Activated naive CD8-positive, alpha-beta T cell treated with anti-CD3 and anti-CD28 coated beads, Interleukin-2, amount 50 U/mL, for 16 hours (primary cell): ENCODE measurements at regions not wholly inside any gene's neighbourhood (a gene's known extent, or its start where the extent isn't known, plus 50 kb on each side); places are given as distances from the start of the nearest gene placed in this dataset.
"Not testable (repeated sequence)": the region's sequence is repeated elsewhere in the genome, so short reads cannot be mapped to it uniquely, and the experiment has no call there.

Source experiments
- DNase-seq: peaks from one replicate; pipeline ENCODE4 v3.0.0-alpha.2; 2020; ENCODE audit warnings: low read depth, low spot score

DNA sequence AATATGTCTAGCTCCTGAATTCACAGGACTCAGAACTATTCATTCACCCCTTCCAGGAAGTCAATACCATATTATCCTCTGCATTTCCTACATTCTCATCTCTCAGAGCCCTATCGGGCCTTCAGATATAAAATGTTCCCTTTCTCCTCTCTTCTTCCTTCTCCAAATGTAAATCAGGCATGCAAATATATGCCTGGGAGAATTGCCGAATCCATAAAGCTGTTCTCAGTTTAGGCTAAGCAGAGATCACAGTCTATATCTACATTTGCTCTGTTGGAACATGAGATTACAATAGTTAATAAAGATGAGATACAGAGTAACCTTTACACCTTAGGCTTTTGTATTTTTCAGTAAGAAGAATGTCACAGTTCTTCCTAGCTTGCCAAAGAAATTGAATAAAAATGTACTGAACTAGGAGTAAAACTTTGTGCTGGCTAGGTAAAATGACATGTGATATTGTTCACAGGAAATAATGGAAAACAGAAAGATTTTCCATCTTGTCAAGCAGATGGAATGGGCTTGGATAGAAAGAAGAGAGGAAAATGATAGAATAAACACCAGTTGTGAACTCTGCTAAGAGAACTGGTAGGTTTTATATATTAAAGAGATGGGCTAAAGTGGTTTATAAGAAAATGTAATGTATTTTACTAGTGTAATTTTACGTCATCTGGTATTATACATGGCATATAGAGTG, 161.5 kb downstream of the NRIP1 start:
- DNase-seq, result no peak

DNA sequence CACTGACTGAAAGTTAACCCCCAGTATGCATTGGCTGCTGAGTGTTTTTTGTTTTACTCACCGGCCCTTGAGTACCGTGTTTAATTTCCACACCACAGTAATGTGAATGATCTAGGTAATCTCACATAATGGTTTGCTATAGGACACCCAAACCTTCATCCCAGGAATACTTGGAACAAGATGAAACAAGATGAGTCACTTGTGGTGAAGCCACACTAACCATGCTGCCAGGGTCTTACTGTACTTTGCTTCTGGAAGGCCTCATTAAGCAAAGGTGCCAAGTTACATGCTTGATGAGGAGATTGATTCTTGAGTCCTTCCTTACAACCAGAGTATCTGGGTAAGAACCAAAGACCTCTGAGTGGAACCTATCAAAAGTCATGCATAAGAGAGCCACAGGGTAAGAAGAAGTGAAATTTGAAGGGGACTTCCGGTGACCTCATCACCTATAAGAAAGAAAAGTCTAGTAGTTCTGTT, 163.3 kb downstream of the NRIP1 start:
- DNase-seq, result no peak

DNA sequence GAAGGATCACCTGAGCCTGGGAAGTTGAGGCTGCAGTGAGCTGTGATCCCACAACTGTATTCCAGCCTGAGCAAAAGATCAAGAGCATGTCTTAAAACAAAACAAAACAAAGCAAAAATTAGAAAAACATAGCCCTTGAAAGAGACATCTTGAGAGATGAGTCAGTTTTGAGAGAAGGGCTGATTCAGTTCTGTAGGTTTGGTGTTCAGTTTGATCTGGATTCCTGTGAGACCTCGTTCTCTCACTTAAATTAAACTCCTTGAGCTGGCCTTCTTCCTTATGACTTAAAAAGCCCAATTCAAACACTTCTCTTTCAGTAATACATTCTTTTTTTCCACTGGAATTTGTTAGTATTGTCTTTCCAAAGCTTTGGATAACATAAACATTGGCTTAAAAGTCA, 164.2 kb downstream of the NRIP1 start:
- no peak for DNase-seq

DNA sequence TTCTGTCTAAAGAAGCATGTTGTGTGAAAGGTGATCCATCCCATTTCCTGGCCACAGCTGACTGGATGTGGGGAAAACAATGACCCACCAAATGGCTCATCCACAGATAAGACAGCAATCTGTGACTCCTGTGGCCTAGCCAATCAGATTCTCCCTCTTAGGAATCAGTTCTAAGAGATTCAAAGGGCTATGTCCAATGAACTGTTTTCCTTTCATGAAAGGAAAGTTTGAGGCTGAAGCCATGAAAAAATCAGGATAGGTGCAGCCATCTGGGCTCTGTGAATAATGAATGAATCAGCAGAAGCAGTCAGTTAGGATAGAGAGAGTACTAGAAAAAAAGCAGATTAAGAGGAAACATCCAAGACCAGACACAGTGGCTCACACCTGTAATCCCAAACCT, 164.7 kb downstream of the NRIP1 start:
- DNase-seq, result no peak

DNA sequence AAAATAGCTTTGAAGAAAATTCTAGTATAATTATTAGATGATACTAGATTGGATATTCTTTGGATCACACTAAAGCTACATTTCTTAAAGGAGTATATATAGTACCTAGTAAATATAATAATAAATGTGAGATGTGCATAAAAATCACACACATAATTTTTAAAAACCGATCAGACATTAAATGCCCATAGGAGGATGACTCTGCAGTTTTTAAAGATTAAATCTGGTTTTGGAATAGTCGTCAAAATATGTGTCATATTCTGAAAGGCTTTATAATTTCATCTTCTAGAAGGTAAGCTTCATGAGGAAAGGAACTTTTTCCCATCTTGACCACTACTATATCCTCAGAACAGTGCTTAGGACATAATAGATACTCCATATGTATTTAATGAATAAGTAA, 169.0 kb downstream of the NRIP1 start:
- DNase-seq, result no peak

DNA sequence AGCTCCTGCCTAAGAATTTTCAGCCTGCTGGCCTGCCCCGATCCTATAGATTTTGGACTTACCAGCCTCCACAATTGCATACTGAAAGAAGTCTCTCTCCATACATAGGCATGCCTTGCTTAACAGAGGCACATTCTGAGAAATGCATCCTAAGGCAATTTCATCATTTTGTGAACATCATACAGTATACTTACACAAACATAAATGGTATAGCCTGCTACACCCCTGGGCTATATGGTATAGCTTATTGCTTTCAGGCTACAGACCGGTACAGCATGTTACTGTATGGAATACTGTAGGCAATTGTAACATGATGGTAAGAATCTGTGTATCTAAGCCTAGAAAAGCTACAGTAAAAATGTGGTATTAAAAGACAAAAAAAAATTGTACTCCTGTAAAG, 174.7 kb downstream of the NRIP1 start:
- no peak for DNase-seq

DNA sequence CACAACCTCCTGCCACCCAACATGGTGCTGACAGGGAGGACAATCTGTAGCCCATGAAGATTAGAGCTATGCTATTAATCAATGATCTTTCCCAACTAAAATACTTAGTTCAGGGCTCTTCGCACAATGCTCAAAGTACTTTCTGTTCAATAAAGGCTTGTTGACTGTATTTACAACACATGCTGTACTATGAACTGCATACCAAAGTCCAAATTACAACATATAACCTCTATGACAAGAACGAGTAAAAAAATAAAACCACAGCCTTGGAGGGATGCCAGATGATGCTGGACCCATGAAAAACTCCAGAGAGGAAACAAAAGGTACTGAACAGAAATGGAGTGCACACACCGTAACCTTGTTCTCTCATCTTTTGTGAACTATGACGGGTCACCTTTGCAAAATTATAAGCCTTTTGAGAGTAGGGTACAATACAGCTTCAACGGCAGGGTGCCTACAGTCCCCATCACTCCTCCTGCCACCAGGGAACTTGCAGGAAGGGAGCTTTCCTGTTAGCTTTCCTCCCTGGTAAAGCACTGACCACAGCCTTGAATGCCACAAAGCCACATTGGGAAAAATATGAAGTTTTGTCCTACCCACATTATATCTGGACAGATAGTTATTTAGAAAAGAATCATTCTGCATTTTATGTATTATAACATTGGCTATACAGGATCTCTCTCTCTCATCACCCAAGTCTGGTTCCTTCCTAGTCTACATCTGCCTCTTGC, 175.6 kb downstream of the NRIP1 start:
- no peak for DNase-seq

DNA sequence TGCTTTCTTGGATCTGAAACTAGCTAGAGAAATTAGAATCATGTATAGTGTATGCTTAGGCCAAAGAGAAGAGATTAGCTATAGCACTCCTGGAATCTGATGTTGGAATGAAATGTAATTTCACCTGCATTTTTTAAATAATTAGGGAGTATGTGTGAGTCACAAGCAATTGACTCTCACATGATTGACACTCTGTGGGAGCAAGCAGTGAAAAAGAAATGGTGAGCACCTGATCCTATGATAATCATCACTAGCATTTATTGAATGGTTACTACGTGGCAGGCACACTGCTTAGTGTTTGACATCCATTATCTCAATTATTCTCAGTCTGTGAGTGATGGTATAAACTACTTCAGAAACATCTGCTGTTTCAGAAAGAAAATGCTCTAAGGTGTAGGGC, 176.6 kb downstream of the NRIP1 start:
- DNase-seq, result no peak

DNA sequence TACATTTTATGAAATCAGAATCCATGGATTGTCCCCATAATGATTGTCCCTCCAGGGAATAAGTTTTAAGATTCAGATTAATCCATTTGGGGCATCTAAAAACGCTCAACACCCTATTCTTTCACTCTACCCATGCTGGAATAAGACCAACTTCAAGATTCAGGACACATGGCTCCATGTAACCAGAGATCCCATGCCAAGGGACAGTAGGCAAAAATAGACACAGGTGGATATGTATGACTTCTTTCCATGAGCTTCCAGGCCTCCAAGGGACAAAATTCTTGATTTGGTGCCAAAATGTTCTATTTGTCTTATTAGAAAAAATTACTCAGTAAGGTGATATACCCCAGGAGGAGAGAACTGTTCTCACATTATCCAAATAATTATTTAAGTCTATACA, 178.8 kb downstream of the NRIP1 start:
- DNase-seq, result no peak

DNA sequence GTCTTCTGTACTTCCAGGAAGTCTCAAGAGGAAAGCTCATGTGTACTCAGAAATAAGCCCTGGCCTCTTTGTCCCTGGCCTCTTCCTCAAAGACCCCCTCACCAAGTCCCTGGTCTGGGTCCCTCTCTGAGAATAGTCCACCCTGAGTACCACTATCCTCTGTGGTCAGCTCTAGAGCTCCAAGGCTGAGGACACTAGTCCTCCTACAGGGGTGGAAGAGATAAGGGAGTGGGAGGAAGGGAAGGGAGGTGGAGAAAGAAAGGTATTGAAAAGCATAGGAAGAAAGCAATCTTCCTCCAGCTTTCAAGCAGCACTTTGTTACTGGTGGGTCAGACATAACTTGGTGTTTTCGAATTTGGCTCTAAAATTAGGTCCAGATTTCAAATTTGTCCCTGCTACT, 181.4 kb downstream of the NRIP1 start:
- no peak for DNase-seq

DNA sequence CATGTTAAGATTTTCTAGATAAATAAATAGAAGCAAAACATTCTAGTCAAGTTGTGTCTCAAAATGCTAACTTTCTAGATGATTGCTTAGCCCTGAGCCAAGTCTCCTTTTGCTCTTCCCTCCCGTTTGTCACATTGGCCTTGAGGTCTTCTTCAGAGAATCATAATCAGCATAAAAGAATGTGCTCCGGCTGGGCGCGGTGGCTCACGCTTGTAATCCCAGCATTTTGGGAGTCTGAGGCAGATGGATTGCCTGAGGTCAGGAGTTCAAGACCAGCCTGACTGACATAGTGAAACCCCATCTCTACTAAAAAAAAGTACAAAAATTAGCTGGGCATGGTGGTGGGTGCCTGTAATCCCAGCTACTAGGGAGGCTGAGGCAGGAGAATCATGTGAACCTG, 182.3 kb downstream of the NRIP1 start:
- not testable (repeated sequence) for DNase-seq

DNA sequence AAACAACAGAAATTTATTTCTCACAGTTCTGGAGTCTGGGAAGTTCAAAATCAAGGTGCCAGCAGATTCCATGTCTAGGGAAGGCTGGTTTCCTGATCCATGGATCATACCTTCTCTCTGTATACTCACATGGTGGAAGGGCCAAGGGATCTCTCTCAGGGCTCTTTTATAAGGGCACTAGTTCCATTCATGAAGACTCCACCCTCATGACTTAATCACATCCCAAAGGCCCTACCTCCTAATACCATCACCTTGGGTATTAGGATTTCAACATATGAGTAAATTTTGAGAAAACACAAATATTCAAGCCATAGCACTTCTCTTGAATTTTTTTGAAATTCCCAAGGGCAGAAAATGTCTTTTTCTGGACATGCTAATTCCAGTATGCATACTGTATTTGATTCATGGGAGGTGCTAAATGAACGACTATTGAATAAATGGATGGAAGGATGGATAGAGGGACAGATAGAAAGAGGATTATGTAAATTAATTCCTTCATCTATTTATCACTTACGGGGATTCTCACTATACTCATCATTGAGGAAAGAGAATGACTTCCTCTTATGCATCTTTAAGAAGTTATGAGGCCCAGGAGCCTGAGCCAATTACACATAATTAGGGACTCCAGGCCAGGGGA, 182.8 kb downstream of the NRIP1 start:
- DNase-seq, result no peak

DNA sequence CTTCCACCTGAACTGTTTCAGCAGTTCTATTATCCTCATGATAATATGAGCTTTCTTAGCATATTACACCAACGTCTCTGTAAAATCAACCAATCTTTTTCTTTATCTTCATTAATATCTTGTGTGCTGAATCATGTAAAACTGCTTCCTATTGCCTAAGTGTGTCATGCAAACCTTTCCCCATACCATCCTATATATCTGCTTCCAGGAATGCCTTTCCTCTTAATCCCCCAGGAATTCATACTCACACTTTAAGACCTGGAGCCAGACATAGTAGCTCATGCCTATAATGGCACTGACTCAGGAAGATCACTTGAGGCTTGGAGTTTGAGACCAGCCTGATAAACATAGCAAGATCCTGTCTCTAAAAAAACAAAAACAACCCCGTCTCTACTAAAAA, 183.9 kb downstream of the NRIP1 start:
- no peak for DNase-seq

DNA sequence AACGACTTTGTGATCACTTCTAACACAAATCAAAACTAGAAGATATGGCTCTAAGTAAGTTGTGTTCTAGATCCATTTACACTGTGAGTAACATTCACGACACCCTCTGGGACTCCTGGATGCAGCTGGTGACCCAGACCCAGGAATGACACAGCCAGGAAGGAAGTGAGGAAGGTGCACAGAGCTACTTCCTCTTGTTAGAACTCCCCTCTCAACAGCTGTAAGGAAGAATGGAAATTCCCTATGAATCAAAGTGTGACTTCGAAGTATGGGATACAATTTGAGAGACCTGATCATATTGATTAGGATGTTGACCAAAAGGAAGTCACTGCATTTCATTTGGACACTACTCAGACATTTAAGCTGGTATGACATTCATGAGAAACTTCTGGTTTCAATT, 185.3 kb downstream of the NRIP1 start:
- DNase-seq, result no peak

DNA sequence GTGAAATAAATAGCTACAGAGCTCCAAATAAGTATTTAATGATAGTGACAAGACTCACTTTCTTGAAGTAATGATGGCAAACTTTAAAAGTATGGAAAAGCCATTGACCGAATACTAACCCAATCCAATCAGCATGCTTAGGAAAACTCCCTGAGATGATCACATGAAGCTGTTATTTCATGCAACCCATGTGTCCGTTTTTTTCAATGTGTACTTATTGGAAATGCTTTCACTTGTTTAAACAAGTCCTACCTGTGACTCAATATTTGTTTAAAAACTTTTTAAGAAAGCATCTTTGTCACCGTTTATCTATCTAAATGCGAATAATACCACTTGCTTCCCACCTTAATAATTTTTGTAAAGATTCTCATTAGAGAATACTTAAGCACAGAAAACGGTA, 185.8 kb downstream of the NRIP1 start:
- no peak for DNase-seq

DNA sequence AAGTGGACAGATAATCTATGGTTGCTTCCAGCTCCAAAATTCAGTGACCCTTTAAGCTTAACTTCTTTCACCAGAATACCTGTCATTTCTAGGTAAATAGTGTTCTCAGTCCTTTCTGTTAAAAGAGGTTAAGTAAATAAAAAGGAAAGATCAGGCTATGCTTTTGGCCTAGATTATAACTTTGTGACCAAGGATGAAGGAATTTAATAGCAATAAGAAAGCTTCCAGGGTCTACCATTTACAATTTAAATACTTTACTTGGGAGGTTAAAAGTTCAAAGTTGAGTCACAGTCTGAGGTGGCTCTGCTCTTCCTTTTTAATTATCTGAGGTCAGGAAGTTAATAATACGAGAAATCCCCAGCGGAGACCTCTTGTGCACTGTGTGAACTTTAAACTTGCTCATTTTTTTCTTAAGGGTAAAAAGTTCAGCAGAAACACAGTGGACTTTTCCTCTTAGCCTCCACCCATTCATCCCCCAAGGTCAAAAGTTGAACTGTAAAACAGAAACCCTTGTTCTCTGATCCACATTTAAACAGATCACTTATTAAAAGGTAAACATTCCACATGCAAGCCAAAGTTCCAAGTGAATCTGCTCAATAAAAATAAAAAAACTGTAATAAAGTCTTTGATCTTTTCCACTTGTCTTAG, 187.1 kb downstream of the NRIP1 start:
- no peak for DNase-seq

DNA sequence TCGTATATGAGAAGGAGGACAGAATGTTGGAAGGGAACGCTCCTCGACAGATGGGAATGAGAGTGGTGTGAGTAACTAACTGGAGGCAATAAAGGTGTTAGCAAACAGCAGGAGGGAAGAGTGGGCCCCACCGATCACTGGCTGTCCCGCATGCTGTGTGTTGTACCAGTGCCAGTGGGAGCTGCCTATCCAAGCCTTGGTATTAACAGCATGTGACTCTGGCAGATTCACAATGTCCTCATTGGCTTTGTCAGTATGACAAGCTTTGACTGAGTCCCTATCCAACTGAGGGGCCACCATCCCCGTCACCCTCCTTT, 188.3 kb downstream of the NRIP1 start:
- no peak for DNase-seq

DNA sequence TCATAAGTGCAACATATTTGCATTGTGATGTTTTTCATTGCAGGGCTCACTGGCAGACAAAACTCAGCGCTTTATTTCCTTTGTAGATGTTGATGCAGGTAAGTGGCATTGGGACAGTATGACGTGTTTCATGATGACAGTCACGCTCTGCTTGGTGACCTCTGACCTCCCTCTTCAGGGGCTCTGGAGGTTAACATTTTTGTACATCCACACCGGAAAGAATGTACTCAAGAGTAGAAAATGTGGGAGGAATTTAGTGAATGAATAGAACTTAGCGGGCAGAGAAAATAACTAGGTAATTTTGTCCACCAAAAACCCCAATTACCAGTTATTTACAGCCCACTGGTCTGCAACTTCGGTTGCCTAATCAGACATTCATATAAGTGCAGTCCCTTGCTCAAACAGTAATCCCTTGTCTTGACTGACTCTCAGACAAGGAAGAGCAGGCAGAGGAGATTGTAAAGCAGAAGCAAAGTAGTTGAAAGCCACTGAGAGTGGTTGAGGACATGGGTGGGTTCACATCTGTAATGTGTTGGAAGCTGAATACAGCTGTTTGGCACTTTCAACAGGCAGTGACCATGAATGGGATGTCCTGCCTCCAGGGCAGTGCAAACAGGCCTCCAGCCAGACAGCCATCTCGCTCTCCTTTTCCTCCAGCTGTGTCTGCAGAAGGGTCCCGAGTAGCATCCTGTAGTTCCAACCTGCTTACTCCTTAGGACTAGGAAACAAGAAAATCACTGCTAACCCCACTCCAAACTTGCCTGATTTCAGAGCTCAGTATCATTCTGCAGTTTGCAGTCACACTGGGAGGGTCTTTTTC, 188.9 kb downstream of the NRIP1 start:
- no peak for DNase-seq

DNA sequence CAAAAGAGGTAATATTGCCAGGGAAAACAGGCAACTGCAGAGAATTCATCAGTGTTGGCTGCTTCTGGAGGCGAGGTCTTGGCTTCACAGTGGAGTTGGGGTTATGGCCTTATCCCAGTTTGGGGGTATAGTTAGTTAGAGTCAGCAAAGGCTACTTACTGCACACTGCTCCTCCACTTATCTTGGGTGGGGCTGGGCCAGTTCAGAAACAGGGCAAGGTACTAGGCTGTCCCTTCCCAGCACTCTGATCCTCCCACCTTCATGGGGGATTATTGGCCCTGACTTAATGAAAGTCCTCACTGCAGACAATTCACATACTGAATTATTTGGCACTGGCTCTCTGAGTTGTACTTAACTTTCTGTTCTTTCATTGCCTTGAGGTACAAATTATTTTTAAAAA, 189.6 kb downstream of the NRIP1 start:
- DNase-seq, result no peak

DNA sequence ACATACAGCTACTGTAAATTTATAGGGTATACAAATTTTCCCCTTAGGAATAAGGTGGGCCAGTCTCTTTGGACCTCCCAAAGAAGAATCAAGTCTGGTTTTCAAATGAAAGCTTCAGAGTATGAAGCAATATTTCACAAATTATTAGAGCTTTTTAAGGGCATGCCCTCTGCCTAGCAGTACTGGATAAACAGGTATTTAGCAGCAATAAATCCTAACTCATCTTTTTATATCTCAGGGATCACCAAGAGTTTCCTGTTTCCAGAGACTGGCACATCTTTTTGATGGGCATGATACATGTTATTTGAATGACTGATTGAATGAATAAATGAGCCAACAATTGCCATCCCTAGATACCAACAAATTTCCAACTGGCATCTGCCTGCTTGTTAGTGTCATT, 190.4 kb downstream of the NRIP1 start:
- DNase-seq, result no peak

DNA sequence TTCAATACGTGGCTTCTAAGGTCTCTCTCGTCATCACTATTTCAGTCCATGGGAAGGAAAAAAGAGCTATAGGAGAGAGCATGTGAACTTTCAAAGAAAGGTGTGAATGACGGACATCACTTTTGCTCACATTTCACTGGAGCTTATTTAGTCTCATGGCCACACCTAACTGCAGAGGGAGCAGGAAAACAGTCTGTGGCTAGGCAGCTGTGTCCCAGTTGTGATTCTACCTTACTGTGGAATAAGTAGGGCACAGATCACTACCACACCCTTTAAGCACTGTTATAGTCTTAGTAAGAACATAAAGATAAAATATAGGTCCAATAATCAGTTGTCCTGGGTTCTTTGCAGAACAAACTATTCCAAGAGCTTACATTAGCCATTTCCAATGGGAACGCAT, 192.9 kb downstream of the NRIP1 start:
- DNase-seq, result no peak

DNA sequence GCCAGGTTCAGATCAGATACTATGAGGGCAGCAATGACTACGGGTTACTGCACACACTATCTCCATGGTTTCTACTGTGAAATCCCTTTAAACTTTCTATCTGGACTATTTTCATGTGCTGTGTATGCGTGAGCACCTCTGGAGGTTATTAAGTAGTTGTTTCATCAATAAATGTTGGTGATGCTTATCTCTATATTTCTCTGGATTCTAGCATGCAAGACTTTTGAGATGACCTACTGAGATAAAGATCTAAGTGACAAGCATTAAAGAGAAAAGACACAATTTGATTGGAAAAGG, 194.0 kb downstream of the NRIP1 start:
- DNase-seq, result no peak
